Loucy (cell line): ENCODE measurements at regions not wholly inside any gene's neighbourhood (a gene's known extent, or its start where the extent isn't known, plus 50 kb on each side); places are given as distances from the start of the nearest gene placed in this dataset.

Source experiments
- H2AFZ ChIP-seq: fragments of 200-600 bp; sonication (generic); 2 replicates; pipeline ENCODE4 v1.6.0; 2016; ENCODE audit warnings: antibody characterized with exemption, mild to moderate bottlenecking, low read length, moderate library complexity
- H3F3A ChIP-seq: fragments of 200-600 bp; 2 replicates; pipeline ENCODE4 v1.6.0; 2016; ENCODE audit warnings: antibody characterized with exemption, low read depth, mild to moderate bottlenecking
- H3K27me3 ChIP-seq: fragments of 200-600 bp; sonication (generic); 2 replicates; pipeline ENCODE4 v1.6.1; 2014; ENCODE audit warnings: low read length, mild to moderate bottlenecking; ENCODE audit not compliant: insufficient read depth, poor library complexity, severe bottlenecking
- H3K36me3 ChIP-seq: fragments of 200-600 bp; sonication (generic); 2 replicates; pipeline ENCODE4 v1.6.1; 2016; ENCODE audit warnings: low read length; ENCODE audit not compliant: insufficient read depth
- H3K4me1 ChIP-seq: fragments of 200-600 bp; sonication (generic); 2 replicates; pipeline ENCODE4 v1.5.1; 2014; ENCODE audit warnings: low read length, mild to moderate bottlenecking; ENCODE audit not compliant: insufficient read depth, poor library complexity, severe bottlenecking
- H3K4me2 ChIP-seq: fragments of 200-600 bp; sonication (generic); 2 replicates; pipeline ENCODE4 v1.6.0; 2014; ENCODE audit warnings: antibody characterized with exemption, low read length, low read depth, mild to moderate bottlenecking; ENCODE audit not compliant: poor library complexity, severe bottlenecking
- H3K4me3 ChIP-seq: fragments of 200-600 bp; sonication (generic); 2 replicates; pipeline ENCODE4 v1.5.1; 2014; ENCODE audit warnings: low read length, mild to moderate bottlenecking, mixed read lengths; ENCODE audit not compliant: poor library complexity, severe bottlenecking
- H3K79me2 ChIP-seq: fragments of 200-600 bp; sonication (generic); 2 replicates; pipeline ENCODE4 v1.6.1; 2014; ENCODE audit warnings: low read length; ENCODE audit not compliant: insufficient read depth
- H3K9ac ChIP-seq: fragments of 200-600 bp; sonication (generic); 2 replicates; pipeline ENCODE4 v1.6.0; 2014; ENCODE audit warnings: mild to moderate bottlenecking, low read depth, low read length, moderate library complexity; ENCODE audit not compliant: poor library complexity, severe bottlenecking
- H3K9me2 ChIP-seq: fragments of 200-600 bp; sonication (generic); replicated peaks from 2 replicates; pipeline ENCODE4 v1.6.1; 2016; ENCODE audit warnings: low read depth, low read length, mixed read lengths
- H3K9me3 ChIP-seq: fragments of 200-600 bp; sonication (generic); 2 replicates; pipeline ENCODE4 v1.6.1; 2014; ENCODE audit warnings: mild to moderate bottlenecking, antibody characterized with exemption, low read length, low read depth; ENCODE audit not compliant: insufficient read depth
- H4K20me1 ChIP-seq: fragments of 200-600 bp; sonication (generic); 2 replicates; pipeline ENCODE4 v1.6.0; 2014; ENCODE audit warnings: antibody characterized with exemption, low read length, mild to moderate bottlenecking; ENCODE audit not compliant: insufficient read depth, poor library complexity, severe bottlenecking
- CTCF ChIP-seq: fragments of 200-600 bp; sonication (generic); conservative IDR thresholded peaks from 2 replicates; pipeline ENCODE4 v1.5.1; 2014; ENCODE audit warnings: mild to moderate bottlenecking, antibody characterized with exemption, low read length
- EZH2phosphoT487 ChIP-seq: fragments of 200-600 bp; IDR thresholded peaks from 2 replicates; pipeline ENCODE4 v1.6.1; 2018; ENCODE audit warnings: antibody characterized with exemption, mild to moderate bottlenecking, moderate library complexity, borderline replicate concordance

GRCh38 chr20:61019322-61019721, 232.7 kb upstream of the CDH4 start:
- Histone ChIP-seq H3K4me3 (no peak overlapping the region), H3K9ac (no peak overlapping the region), H3K36me3 (no peaks in the 10 kb centered on the region), H3K79me2 (no peaks in the 10 kb centered on the region), H3K4me2 (no peak overlapping the region), H4K20me1 (no peaks in the 10 kb centered on the region), H3K9me2 (no peaks in the 10 kb centered on the region), H2AFZ (no peak overlapping the region), H3F3A (no peaks in the 10 kb centered on the region), H3K4me1 (no peaks in the 10 kb centered on the region), H3K9me3 (no peaks in the 10 kb centered on the region), H3K27me3 (no peaks in the 10 kb centered on the region)
- TF ChIP-seq CTCF (no peak), EZH2phosphoT487 (no peak)

GRCh38 chr20:61023612-61024011, 228.4 kb upstream of the CDH4 start:
- TF ChIP-seq CTCF, result no peak
- no peak for TF ChIP-seq EZH2phosphoT487
- no peaks in the 10 kb centered on the region for H4K20me1 ChIP-seq
- H3K27me3 ChIP-seq, result no peaks in the 10 kb centered on the region
- no peaks in the 10 kb centered on the region for H3K36me3 ChIP-seq
- H3K4me3 ChIP-seq, result no peak overlapping the region
- no peak overlapping the region for H3K9ac ChIP-seq
- no peaks in the 10 kb centered on the region for H3K4me1 ChIP-seq
- H3K79me2 ChIP-seq, result no peaks in the 10 kb centered on the region
- no peak overlapping the region for H3K4me2 ChIP-seq
- H3K9me3 ChIP-seq, result no peaks in the 10 kb centered on the region
- no peak overlapping the region for H2AFZ ChIP-seq
- no peaks in the 10 kb centered on the region for H3K9me2 ChIP-seq
- no peaks in the 10 kb centered on the region for H3F3A ChIP-seq

GRCh38 chr20:61024390-61024789, 227.7 kb upstream of the CDH4 start:
- Histone ChIP-seq H2AFZ (no peak overlapping the region), H3K4me2 (no peak overlapping the region), H4K20me1 (no peaks in the 10 kb centered on the region), H3K4me1 (no peaks in the 10 kb centered on the region), H3K9ac (no peak overlapping the region), H3K4me3 (no peak overlapping the region), H3F3A (no peaks in the 10 kb centered on the region), H3K9me3 (no peaks in the 10 kb centered on the region), H3K9me2 (no peaks in the 10 kb centered on the region), H3K27me3 (no peaks in the 10 kb centered on the region), H3K36me3 (no peaks in the 10 kb centered on the region), H3K79me2 (no peaks in the 10 kb centered on the region)
- TF ChIP-seq CTCF (no peak), EZH2phosphoT487 (no peak)
